OCI-LY1 (cell line): ENCODE measurements at regions not wholly inside any gene's neighbourhood (a gene's known extent, or its start where the extent isn't known, plus 50 kb on each side); places are given as distances from the start of the nearest gene placed in this dataset.

ENCODE experiments used
- H2AFZ ChIP-seq: fragments of 200-600 bp; sonication (generic), shearing (Covaris generic); 2 replicates; pipeline ENCODE4 v1.6.0; 2014; ENCODE audit warnings: antibody characterized with exemption, mild to moderate bottlenecking, low read length
- H3F3A ChIP-seq: fragments of 200-600 bp; sonication (generic), shearing (Covaris generic); 2 replicates; pipeline ENCODE4 v1.6.0; 2014; ENCODE audit warnings: mild to moderate bottlenecking, antibody characterized with exemption, low read length, moderate library complexity; ENCODE audit not compliant: insufficient read depth
- H3K27ac ChIP-seq: fragments of 200-600 bp; sonication (generic); 2 replicates; pipeline ENCODE4 v1.5.1; 2014; ENCODE audit warnings: low read length, mixed run types, mild to moderate bottlenecking, low read depth; ENCODE audit not compliant: poor library complexity, severe bottlenecking
- H3K27me3 ChIP-seq: fragments of 200-600 bp; sonication (generic); 2 replicates; pipeline ENCODE4 v1.6.0; 2014; ENCODE audit warnings: antibody characterized with exemption, mild to moderate bottlenecking, low read length, moderate library complexity; ENCODE audit not compliant: insufficient read depth
- H3K36me3 ChIP-seq: fragments of 200-600 bp; sonication (generic); 2 replicates; pipeline ENCODE4 v1.6.1; 2014; ENCODE audit warnings: mild to moderate bottlenecking, antibody characterized with exemption, low read length, moderate library complexity, mixed read lengths; ENCODE audit not compliant: insufficient read depth
- H3K4me1 ChIP-seq: fragments of 200-600 bp; sonication (generic); 2 replicates; pipeline ENCODE4 v1.5.1; 2014; ENCODE audit warnings: mild to moderate bottlenecking, low read length, moderate library complexity; ENCODE audit not compliant: insufficient read depth, severe bottlenecking
- H3K4me2 ChIP-seq: fragments of 200-600 bp; sonication (generic), shearing (Covaris generic); 2 replicates; pipeline ENCODE4 v1.6.1; 2014; ENCODE audit warnings: low read length
- H3K4me3 ChIP-seq: fragments of 200-600 bp; sonication (generic); 2 replicates; pipeline ENCODE4 v1.5.1; 2014; ENCODE audit warnings: low read length, low read depth, mild to moderate bottlenecking, mixed read lengths; ENCODE audit not compliant: poor library complexity, severe bottlenecking
- H3K79me2 ChIP-seq: fragments of 200-600 bp; shearing (Covaris generic); 2 replicates; pipeline ENCODE4 v1.6.1; 2016; ENCODE audit warnings: mixed run types, low read length, mixed read lengths; ENCODE audit not compliant: insufficient read depth
- H3K9ac ChIP-seq: fragments of 200-600 bp; sonication (generic), shearing (Covaris generic); 2 replicates; pipeline ENCODE4 v1.6.1; 2014; ENCODE audit warnings: mild to moderate bottlenecking, low read length, mixed read lengths
- H3K9me2 ChIP-seq: fragments of 200-600 bp; sonication (generic), shearing (Covaris generic); 2 replicates; pipeline ENCODE4 v1.6.1; 2014; ENCODE audit warnings: low read depth, mild to moderate bottlenecking, low read length, mixed read lengths
- H3K9me3 ChIP-seq: fragments of 200-600 bp; shearing (Covaris generic); 2 replicates; pipeline ENCODE4 v1.6.1; 2014; ENCODE audit warnings: low read length, mixed read lengths
- H4K20me1 ChIP-seq: fragments of 200-600 bp; sonication (generic), shearing (Covaris generic); 2 replicates; pipeline ENCODE4 v1.6.0; 2016; ENCODE audit warnings: mild to moderate bottlenecking, low read length; ENCODE audit not compliant: insufficient read depth
- CTCF ChIP-seq: fragments of 200-600 bp; sonication (generic), shearing (Covaris generic); IDR thresholded peaks from 2 replicates; pipeline ENCODE4 v1.5.1; 2017; ENCODE audit warnings: mild to moderate bottlenecking, antibody characterized with exemption, low read length, moderate library complexity, mixed read lengths
- EZH2 ChIP-seq: fragments of 200-600 bp; sonication (generic), shearing (Covaris generic); IDR thresholded peaks from 2 replicates; pipeline ENCODE4 v1.8.0; 2017; ENCODE audit warnings: borderline replicate concordance, mixed run types, mild to moderate bottlenecking, antibody characterized with exemption, low read length, moderate library complexity, mixed read lengths

DNA sequence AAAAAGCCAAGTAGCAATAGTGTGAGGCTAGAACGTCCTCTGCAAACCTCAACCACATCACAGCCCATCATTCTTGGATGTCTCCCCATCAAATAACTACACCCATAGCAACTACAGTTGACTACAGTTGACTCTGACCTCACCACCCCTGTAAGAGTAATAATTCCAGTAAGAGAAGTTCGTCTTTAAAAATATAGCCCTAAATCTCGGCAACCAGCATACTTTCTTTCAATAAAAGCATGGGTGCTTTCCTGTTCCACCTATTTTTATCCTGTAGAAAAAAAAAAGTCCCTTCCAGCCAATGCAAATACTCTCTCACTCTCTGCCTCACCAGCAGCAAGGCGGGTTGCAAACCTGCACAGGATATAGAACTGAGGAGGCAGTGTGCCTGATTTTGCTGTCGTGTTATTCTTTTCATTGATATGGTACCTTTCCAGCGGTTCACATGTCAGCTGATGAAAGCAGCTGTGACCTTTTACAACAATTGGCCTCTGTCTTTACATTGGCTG is 187.5 kb upstream of the NFE2L3 start:
- Histone ChIP-seq H3K9ac (peak overlapping the region; percentile 43; the same call in 1 of the 2 replicates), H3K27ac (peak overlapping the region; percentile 98), H3K9me2 (no peaks in the 10 kb centered on the region)

GRCh38 chr7:25965405-25966123 is 186.4 kb upstream of the NFE2L3 start:
- H3K9ac ChIP-seq: peak overlapping the region; percentile 43; the same call in 1 of the 2 replicates
- H2AFZ ChIP-seq: no peak overlapping the region
- H3K9me2 ChIP-seq: no peaks in the 10 kb centered on the region
- H3K27ac ChIP-seq: peak overlapping the region; percentile 98
- H3K4me2 ChIP-seq: peak overlapping the region; percentile 76
- no peaks in the 10 kb centered on the region for H3K36me3 ChIP-seq
- no peaks in the 10 kb centered on the region for H4K20me1 ChIP-seq
- peaks cover 94% of the 10 kb centered on the region for H3K4me1 ChIP-seq
- TF ChIP-seq EZH2 (no peak), CTCF (no peak)
- no peaks in the 10 kb centered on the region for H3K27me3 ChIP-seq
- no peaks in the 10 kb centered on the region for H3K79me2 ChIP-seq
- no peaks in the 10 kb centered on the region for H3K9me3 ChIP-seq
- H3F3A ChIP-seq: peaks cover 7% of the 10 kb centered on the region; the same call in 1 of the 2 replicates
- peak overlapping the region; percentile 49 for H3K4me3 ChIP-seq

More for the DNA sequence above, 187.5 kb upstream of the NFE2L3 start:
- H3K4me3 ChIP-seq: peak overlapping the region; percentile 43
- no peaks in the 10 kb centered on the region for H3K79me2 ChIP-seq
- peak overlapping the region; percentile 76 for H3K4me2 ChIP-seq
- H3F3A ChIP-seq: peaks cover 4% of the 10 kb centered on the region; the same call in 1 of the 2 replicates
- no peaks in the 10 kb centered on the region for H3K9me3 ChIP-seq
- no peaks in the 10 kb centered on the region for H3K36me3 ChIP-seq
- TF ChIP-seq EZH2 (no peak), CTCF (no peak)
- H3K4me1 ChIP-seq: peaks cover 94% of the 10 kb centered on the region
- no peaks in the 10 kb centered on the region for H4K20me1 ChIP-seq
- no peaks in the 10 kb centered on the region for H3K27me3 ChIP-seq
- H2AFZ ChIP-seq: peak overlapping the region; percentile 4; the same call in 1 of the 2 replicates

DNA sequence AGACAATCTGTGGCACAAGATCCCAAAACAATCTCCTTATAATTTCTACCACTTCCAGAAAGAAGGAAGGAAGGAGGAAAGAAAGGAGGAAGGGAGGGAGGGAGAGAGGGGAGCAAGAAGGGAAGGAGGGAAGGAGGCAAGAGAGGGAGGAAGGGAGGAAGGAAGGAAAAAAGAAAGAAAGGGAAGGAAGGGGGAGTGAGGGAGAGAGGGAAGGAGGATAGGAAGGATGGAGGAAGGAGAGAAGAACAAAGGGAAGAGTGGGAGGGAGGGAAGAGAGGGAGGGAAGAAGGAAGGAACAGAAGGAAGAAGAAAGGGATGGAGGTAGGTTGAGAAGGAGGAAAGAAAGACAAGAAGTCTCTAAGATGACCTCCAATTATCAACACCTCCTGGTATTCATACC is 185.5 kb upstream of the NFE2L3 start:
- Histone ChIP-seq H3K9me2 (no peaks in the 10 kb centered on the region), H3K27me3 (no peaks in the 10 kb centered on the region), H3K9me3 (no peaks in the 10 kb centered on the region), H3K4me3 (peak overlapping the region; percentile 49), H3F3A (peaks cover 10% of the 10 kb centered on the region; the same call in 1 of the 2 replicates), H3K79me2 (no peaks in the 10 kb centered on the region), H4K20me1 (no peaks in the 10 kb centered on the region), H2AFZ (no peak overlapping the region), H3K4me2 (peak overlapping the region; percentile 76), H3K4me1 (peaks cover 96% of the 10 kb centered on the region), H3K36me3 (no peaks in the 10 kb centered on the region), H3K27ac (peak overlapping the region; percentile 98), H3K9ac (peak overlapping the region; percentile 66)
- no peak for TF ChIP-seq EZH2
- TF ChIP-seq CTCF: no peak
